HEK293 (cell line): ENCODE measurements at regions not wholly inside any gene's neighbourhood (a gene's known extent, or its start where the extent isn't known, plus 50 kb on each side); places are given as distances from the start of the nearest gene placed in this dataset.

ENCODE experiments used
- ZNF24 ChIP-seq: fragments of 450-650 bp; formaldehyde crosslinking; IDR thresholded peaks from 2 replicates; pipeline ENCODE4 v1.5.1; 2016; ENCODE audit warnings: missing biosample characterization, missing genetic modification characterization
- ZNF416 ChIP-seq: fragments of 450-650 bp; formaldehyde crosslinking; IDR thresholded peaks from 2 replicates; pipeline ENCODE4 v1.5.1; 2016; ENCODE audit warnings: missing biosample characterization, missing genetic modification characterization
- ZNF707 ChIP-seq: fragments of 450-650 bp; formaldehyde crosslinking; IDR thresholded peaks from 2 replicates; pipeline ENCODE4 v1.5.1; 2016; ENCODE audit warnings: missing biosample characterization, missing genetic modification characterization
- TF ChIP-seq, protein P1 (sequence below): fragments of 450-650 bp; formaldehyde crosslinking; IDR thresholded peaks from 2 replicates; pipeline ENCODE4 v1.5.1; 2016; ENCODE audit warnings: missing biosample characterization, missing genetic modification characterization
- TF ChIP-seq, protein P2 (sequence below): fragments of 450-650 bp; formaldehyde crosslinking; IDR thresholded peaks from 2 replicates; pipeline ENCODE4 v1.5.1; 2016; ENCODE audit warnings: missing biosample characterization, missing genetic modification characterization

DNA sequence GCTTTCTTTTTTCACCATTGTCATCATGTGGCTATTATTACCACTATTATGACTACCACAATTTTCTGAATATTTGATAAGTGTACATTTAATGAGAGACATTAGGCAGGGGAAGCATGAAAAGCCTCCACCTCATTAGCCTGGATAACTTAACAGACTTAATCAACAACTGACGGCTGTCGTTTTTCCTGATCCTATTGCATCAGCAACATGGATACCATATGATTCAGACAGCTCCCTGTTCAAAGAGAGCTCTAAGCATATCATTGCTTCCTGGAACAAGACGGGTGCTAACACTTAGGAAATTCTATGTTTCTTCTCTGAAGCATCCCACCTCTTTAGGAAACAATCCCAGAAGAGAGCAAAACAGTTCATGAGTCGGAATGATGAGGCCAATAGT is 765.2 kb downstream of the NOVA1 start:
- TF ChIP-seq ZNF416 (tag by site-specific recombination) = no peak
- TF ChIP-seq, protein P1, sequence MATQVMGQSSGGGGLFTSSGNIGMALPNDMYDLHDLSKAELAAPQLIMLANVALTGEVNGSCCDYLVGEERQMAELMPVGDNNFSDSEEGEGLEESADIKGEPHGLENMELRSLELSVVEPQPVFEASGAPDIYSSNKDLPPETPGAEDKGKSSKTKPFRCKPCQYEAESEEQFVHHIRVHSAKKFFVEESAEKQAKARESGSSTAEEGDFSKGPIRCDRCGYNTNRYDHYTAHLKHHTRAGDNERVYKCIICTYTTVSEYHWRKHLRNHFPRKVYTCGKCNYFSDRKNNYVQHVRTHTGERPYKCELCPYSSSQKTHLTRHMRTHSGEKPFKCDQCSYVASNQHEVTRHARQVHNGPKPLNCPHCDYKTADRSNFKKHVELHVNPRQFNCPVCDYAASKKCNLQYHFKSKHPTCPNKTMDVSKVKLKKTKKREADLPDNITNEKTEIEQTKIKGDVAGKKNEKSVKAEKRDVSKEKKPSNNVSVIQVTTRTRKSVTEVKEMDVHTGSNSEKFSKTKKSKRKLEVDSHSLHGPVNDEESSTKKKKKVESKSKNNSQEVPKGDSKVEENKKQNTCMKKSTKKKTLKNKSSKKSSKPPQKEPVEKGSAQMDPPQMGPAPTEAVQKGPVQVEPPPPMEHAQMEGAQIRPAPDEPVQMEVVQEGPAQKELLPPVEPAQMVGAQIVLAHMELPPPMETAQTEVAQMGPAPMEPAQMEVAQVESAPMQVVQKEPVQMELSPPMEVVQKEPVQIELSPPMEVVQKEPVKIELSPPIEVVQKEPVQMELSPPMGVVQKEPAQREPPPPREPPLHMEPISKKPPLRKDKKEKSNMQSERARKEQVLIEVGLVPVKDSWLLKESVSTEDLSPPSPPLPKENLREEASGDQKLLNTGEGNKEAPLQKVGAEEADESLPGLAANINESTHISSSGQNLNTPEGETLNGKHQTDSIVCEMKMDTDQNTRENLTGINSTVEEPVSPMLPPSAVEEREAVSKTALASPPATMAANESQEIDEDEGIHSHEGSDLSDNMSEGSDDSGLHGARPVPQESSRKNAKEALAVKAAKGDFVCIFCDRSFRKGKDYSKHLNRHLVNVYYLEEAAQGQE (tag by site-specific recombination) = no peak
- TF ChIP-seq, protein P2, sequence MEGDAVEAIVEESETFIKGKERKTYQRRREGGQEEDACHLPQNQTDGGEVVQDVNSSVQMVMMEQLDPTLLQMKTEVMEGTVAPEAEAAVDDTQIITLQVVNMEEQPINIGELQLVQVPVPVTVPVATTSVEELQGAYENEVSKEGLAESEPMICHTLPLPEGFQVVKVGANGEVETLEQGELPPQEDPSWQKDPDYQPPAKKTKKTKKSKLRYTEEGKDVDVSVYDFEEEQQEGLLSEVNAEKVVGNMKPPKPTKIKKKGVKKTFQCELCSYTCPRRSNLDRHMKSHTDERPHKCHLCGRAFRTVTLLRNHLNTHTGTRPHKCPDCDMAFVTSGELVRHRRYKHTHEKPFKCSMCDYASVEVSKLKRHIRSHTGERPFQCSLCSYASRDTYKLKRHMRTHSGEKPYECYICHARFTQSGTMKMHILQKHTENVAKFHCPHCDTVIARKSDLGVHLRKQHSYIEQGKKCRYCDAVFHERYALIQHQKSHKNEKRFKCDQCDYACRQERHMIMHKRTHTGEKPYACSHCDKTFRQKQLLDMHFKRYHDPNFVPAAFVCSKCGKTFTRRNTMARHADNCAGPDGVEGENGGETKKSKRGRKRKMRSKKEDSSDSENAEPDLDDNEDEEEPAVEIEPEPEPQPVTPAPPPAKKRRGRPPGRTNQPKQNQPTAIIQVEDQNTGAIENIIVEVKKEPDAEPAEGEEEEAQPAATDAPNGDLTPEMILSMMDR (tag by site-specific recombination) = no peak
- TF ChIP-seq ZNF24 = no peak
- TF ChIP-seq ZNF707 (tag by site-specific recombination) = no peak
